HG02763 (cell line): ENCODE measurements at regions not wholly inside any gene's neighbourhood (a gene's known extent, or its start where the extent isn't known, plus 50 kb on each side); places are given as distances from the start of the nearest gene placed in this dataset.

Experiments used
- ATAC-seq: cut with Tn5 transposase; IDR thresholded peaks from one replicate; pipeline ENCODE4 v1.9.1; 2021; ENCODE audit warnings: mild to moderate bottlenecking, moderate library complexity; ENCODE audit not compliant: unreplicated experiment

GRCh38 chr6:11926594-11927407 is 85.3 kb upstream of the HIVEP1 start:
- no peak for ATAC-seq

GRCh38 chr6:11925805-11926204 is 86.3 kb upstream of the HIVEP1 start:
- ATAC-seq = no peak

- no peak for ATAC-seq
These were observed 88.5 kb upstream of the HIVEP1 start for GRCh38 chr6:11923621-11924020.

GRCh38 chr6:11922901-11923300 is 89.2 kb upstream of the HIVEP1 start:
- ATAC-seq = no peak

- no peak for ATAC-seq
These were observed 90.4 kb upstream of the HIVEP1 start for GRCh38 chr6:11921751-11922150.

- ATAC-seq = no peak
These were observed 91.1 kb upstream of the HIVEP1 start for GRCh38 chr6:11921017-11921438.

- no peak for ATAC-seq
These were observed 91.5 kb upstream of the HIVEP1 start for GRCh38 chr6:11920566-11920965.

- no peak for ATAC-seq
These were observed 92.2 kb upstream of the HIVEP1 start for GRCh38 chr6:11919771-11920440.

GRCh38 chr6:11918739-11919605 is 93.1 kb upstream of the HIVEP1 start:
- no peak for ATAC-seq

- no peak for ATAC-seq
These were observed 94.0 kb upstream of the HIVEP1 start for GRCh38 chr6:11917951-11918738.

- ATAC-seq = no peak
These were observed 99.7 kb upstream of the HIVEP1 start for GRCh38 chr6:11912420-11912819.

GRCh38 chr6:11911538-11911937 is 100.6 kb upstream of the HIVEP1 start:
- no peak for ATAC-seq

GRCh38 chr6:11909696-11910132 is 102.4 kb upstream of the HIVEP1 start:
- ATAC-seq = no peak

GRCh38 chr6:11908436-11909105 is 103.5 kb upstream of the HIVEP1 start:
- no peak for ATAC-seq

- ATAC-seq = no peak
These were observed 108.5 kb upstream of the HIVEP1 start for GRCh38 chr6:11903645-11904044.

GRCh38 chr6:11902527-11902926 is 109.6 kb upstream of the HIVEP1 start:
- no peak for ATAC-seq

- ATAC-seq = no peak
These were observed 111.2 kb upstream of the HIVEP1 start for GRCh38 chr6:11900662-11901598.

- ATAC-seq = no peak
These were observed 112.5 kb upstream of the HIVEP1 start for GRCh38 chr6:11899645-11900044.

- ATAC-seq = no peak
These were observed 115.6 kb upstream of the ADTRP start for GRCh38 chr6:11894212-11894611.
